Type B pancreatic cell (in vitro differentiated cells): ENCODE measurements at regions not wholly inside any gene's neighbourhood (a gene's known extent, or its start where the extent isn't known, plus 50 kb on each side); places are given as distances from the start of the nearest gene placed in this dataset.
"Not testable (repeated sequence)": the region's sequence is repeated elsewhere in the genome, so short reads cannot be mapped to it uniquely, and the experiment has no call there.

Experiments
- DNase-seq: peaks from one replicate; pipeline ENCODE4 v3.0.0; 2021; ENCODE audit warnings: mixed read lengths; ENCODE audit not compliant: unreplicated experiment; ENCODE audit errors: extremely low spot score
- H3K27ac Mint-ChIP-seq: 2 replicates; pipeline ENCODE4 v1.8.0; 2021; ENCODE audit warnings: mild to moderate bottlenecking, mixed read lengths
- H3K27me3 Mint-ChIP-seq: 2 replicates; pipeline ENCODE4 v1.8.0; 2021; ENCODE audit warnings: mixed read lengths
- H3K36me3 Mint-ChIP-seq: 2 replicates; pipeline ENCODE4 v1.8.0; 2021; ENCODE audit warnings: mixed read lengths
- H3K4me1 Mint-ChIP-seq: one replicate; pipeline ENCODE4 v1.8.0; 2021; ENCODE audit warnings: mixed read lengths; ENCODE audit not compliant: unreplicated experiment
- H3K4me3 Mint-ChIP-seq: 2 replicates; pipeline ENCODE4 v1.8.0; 2021; ENCODE audit warnings: mild to moderate bottlenecking, mixed read lengths
- H3K9me3 Mint-ChIP-seq: 2 replicates; pipeline ENCODE4 v1.8.0; 2021; ENCODE audit warnings: mixed read lengths
- CTCF ChIP-seq: fragments of 200-600 bp; sonication (generic); conservative IDR thresholded peaks from 2 replicates; pipeline ENCODE4 v1.5.0; 2021; ENCODE audit warnings: antibody characterized with exemption, mild to moderate bottlenecking

- peaks cover 8% of the 10 kb centered on the region for H3K27me3 Mint-ChIP-seq
- no peak for DNase-seq
- H3K27ac Mint-ChIP-seq, result no peak overlapping the region
- H3K9me3 Mint-ChIP-seq, result peaks cover 6% of the 10 kb centered on the region
- no peaks in the 10 kb centered on the region for H3K4me1 Mint-ChIP-seq
- H3K36me3 Mint-ChIP-seq, result no peaks in the 10 kb centered on the region
- H3K4me3 Mint-ChIP-seq, result no peak overlapping the region
- no peak for TF ChIP-seq CTCF
Observed at GRCh38 chr11:130562549-130562948, 114.1 kb downstream of the ADAMTS15 start.

GRCh38 chr11:130566360-130566759 lies 117.9 kb downstream of the ADAMTS15 start:
- H3K4me3 Mint-ChIP-seq, DNase-seq, H3K9me3 Mint-ChIP-seq, H3K36me3 Mint-ChIP-seq, H3K4me1 Mint-ChIP-seq, H3K27ac Mint-ChIP-seq: not testable (repeated sequence)
- H3K27me3 Mint-ChIP-seq, result peaks cover 15% of the 10 kb centered on the region

GRCh38 chr11:130571519-130571918 lies 123.1 kb downstream of the ADAMTS15 start:
- Mint-ChIP-seq H3K27me3 (peaks cover 17% of the 10 kb centered on the region), H3K36me3 (no peaks in the 10 kb centered on the region), H3K27ac (no peak overlapping the region), H3K4me3 (no peak overlapping the region), H3K9me3 (no peaks in the 10 kb centered on the region), H3K4me1 (no peaks in the 10 kb centered on the region)
- TF ChIP-seq CTCF, result no peak
- no peak for DNase-seq

- no peaks in the 10 kb centered on the region for H3K36me3 Mint-ChIP-seq
- no peak for TF ChIP-seq CTCF
- peaks cover 11% of the 10 kb centered on the region for H3K27me3 Mint-ChIP-seq
- no peak for DNase-seq
- H3K9me3 Mint-ChIP-seq, result no peaks in the 10 kb centered on the region
- H3K27ac Mint-ChIP-seq, result no peak overlapping the region
- H3K4me1 Mint-ChIP-seq, result no peaks in the 10 kb centered on the region
- no peak overlapping the region for H3K4me3 Mint-ChIP-seq
Observed at GRCh38 chr11:130571947-130572584, 123.6 kb downstream of the ADAMTS15 start.

- Mint-ChIP-seq H3K27me3 (peaks cover 3% of the 10 kb centered on the region), H3K9me3 (no peaks in the 10 kb centered on the region), H3K4me3 (no peak overlapping the region), H3K36me3 (no peaks in the 10 kb centered on the region), H3K4me1 (peaks cover 7% of the 10 kb centered on the region), H3K27ac (no peak overlapping the region)
- DNase-seq, result no peak
- no peak for TF ChIP-seq CTCF
Observed at GRCh38 chr11:130573767-130574166, 125.3 kb downstream of the ADAMTS15 start.

GRCh38 chr11:130574740-130575139 lies 126.3 kb downstream of the ADAMTS15 start:
- Mint-ChIP-seq H3K4me1 (peaks cover 7% of the 10 kb centered on the region), H3K27ac (no peak overlapping the region), H3K27me3 (peaks cover 3% of the 10 kb centered on the region), H3K9me3 (no peaks in the 10 kb centered on the region), H3K4me3 (no peak overlapping the region), H3K36me3 (no peaks in the 10 kb centered on the region)
- no peak for TF ChIP-seq CTCF
- DNase-seq, result no peak
